ENCODE measurements at regions not wholly inside any gene's neighbourhood (a gene's known extent, or its start where the extent isn't known, plus 50 kb on each side); places are given as distances from the start of the nearest gene placed in this dataset.
A peak's percentile ranks its signal among the peaks of the same experiment; 100 is the strongest.
"Not testable (repeated sequence)": the region's sequence is repeated elsewhere in the genome, so short reads cannot be mapped to it uniquely, and the experiment has no call there.

- in situ Hi-C loops (cut with MboI; ENCODE audit: low pct_unique_long_range_greater_than_20kb, low sequenced_read_pairs), result no loop called here
These were observed 128.2 kb downstream of the GPX5 start for GRCh38 chr6:28653876-28654275.

GRCh38 chr6:28655164-28655563, 129.5 kb downstream of the GPX5 start:
- in situ Hi-C loops (cut with MboI; ENCODE audit: low pct_unique_long_range_greater_than_20kb, low sequenced_read_pairs), result no loop called here

More at GRCh38 chr6:28653876-28654275, 128.2 kb downstream of the GPX5 start:
- DNase-seq, result no peak

GRCh38 chr6:28656715-28657114, 131.0 kb downstream of the GPX5 start:
- peak; percentile 42 for DNase-seq
- in situ Hi-C loops (cut with MboI; ENCODE audit: low pct_unique_long_range_greater_than_20kb, low sequenced_read_pairs), result no loop called here

More at GRCh38 chr6:28655164-28655563, 129.5 kb downstream of the GPX5 start:
- DNase-seq, result no peak

GRCh38 chr6:28657381-28657768, 131.7 kb downstream of the GPX5 start:
- no peak for DNase-seq
- in situ Hi-C loops (cut with MboI; ENCODE audit: low pct_unique_long_range_greater_than_20kb, low sequenced_read_pairs), result no loop called here

- in situ Hi-C loops (cut with MboI; ENCODE audit: low pct_unique_long_range_greater_than_20kb, low sequenced_read_pairs), result no loop called here
- peak; percentile 87 for DNase-seq
These were observed 132.2 kb downstream of the GPX5 start for GRCh38 chr6:28657769-28658465.

GRCh38 chr6:28658475-28659249, 133.0 kb downstream of the GPX5 start:
- in situ Hi-C loops (cut with MboI; ENCODE audit: low pct_unique_long_range_greater_than_20kb, low sequenced_read_pairs), result no loop called here
- DNase-seq, result no peak

- in situ Hi-C loops (cut with MboI; ENCODE audit: low pct_unique_long_range_greater_than_20kb, low sequenced_read_pairs), result no loop called here
- DNase-seq, result no peak
These were observed 133.5 kb downstream of the GPX5 start for GRCh38 chr6:28659250-28659566.

- no peak for DNase-seq
- in situ Hi-C loops (cut with MboI; ENCODE audit: low pct_unique_long_range_greater_than_20kb, low sequenced_read_pairs), result no loop called here
These were observed 135.5 kb downstream of the GPX5 start for GRCh38 chr6:28661097-28661713.

- in situ Hi-C loops (cut with MboI; ENCODE audit: low pct_unique_long_range_greater_than_20kb, low sequenced_read_pairs), result no loop called here
- DNase-seq, result no peak
These were observed 139.3 kb downstream of the GPX5 start for GRCh38 chr6:28664870-28665396.

GRCh38 chr6:28673417-28673786, 147.7 kb downstream of the GPX5 start:
- no peak for DNase-seq
- in situ Hi-C loops (cut with MboI; ENCODE audit: low pct_unique_long_range_greater_than_20kb, low sequenced_read_pairs), result no loop called here

- DNase-seq, result peak; percentile 89
- in situ Hi-C loops (cut with MboI; ENCODE audit: low pct_unique_long_range_greater_than_20kb, low sequenced_read_pairs), result no loop called here
These were observed 148.3 kb downstream of the GPX5 start for GRCh38 chr6:28673787-28674671.

GRCh38 chr6:28675600-28675999, 149.9 kb downstream of the GPX5 start:
- no peak for DNase-seq
- in situ Hi-C loops (cut with MboI; ENCODE audit: low pct_unique_long_range_greater_than_20kb, low sequenced_read_pairs), result loop anchor here (25.0 kb wide), 1 partner anchor 312 kb away; no protein-coding TSS in a partner anchor

- no peak for DNase-seq
- in situ Hi-C loops (cut with MboI; ENCODE audit: low pct_unique_long_range_greater_than_20kb, low sequenced_read_pairs), result loop anchor here (25.0 kb wide), 1 partner anchor 305 kb away; no protein-coding TSS in a partner anchor
These were observed 156.9 kb downstream of the GPX5 start for GRCh38 chr6:28682542-28682941.

GRCh38 chr6:28682956-28683685, 157.4 kb downstream of the GPX5 start:
- DNase-seq, result not testable (repeated sequence)
- in situ Hi-C loops (cut with MboI; ENCODE audit: low pct_unique_long_range_greater_than_20kb, low sequenced_read_pairs), result loop anchor here (25.0 kb wide), 1 partner anchor 304 kb away; no protein-coding TSS in a partner anchor

GRCh38 chr6:28683945-28684538, 158.4 kb downstream of the GPX5 start:
- in situ Hi-C loops (cut with MboI; ENCODE audit: low pct_unique_long_range_greater_than_20kb, low sequenced_read_pairs), result loop anchor here (25.0 kb wide), 1 partner anchor 303 kb away; no protein-coding TSS in a partner anchor
- DNase-seq, result peak; percentile 72

GRCh38 chr6:28685960-28686359, 160.3 kb downstream of the GPX5 start:
- in situ Hi-C loops (cut with MboI; ENCODE audit: low pct_unique_long_range_greater_than_20kb, low sequenced_read_pairs), result loop anchor here (25.0 kb wide), 1 partner anchor 301 kb away; no protein-coding TSS in a partner anchor
- DNase-seq, result not testable (repeated sequence)

GRCh38 chr6:28686446-28687027, 160.9 kb downstream of the GPX5 start:
- peak; percentile 75 for DNase-seq
- in situ Hi-C loops (cut with MboI; ENCODE audit: low pct_unique_long_range_greater_than_20kb, low sequenced_read_pairs), result loop anchor here (25.0 kb wide), 1 partner anchor 301 kb away; no protein-coding TSS in a partner anchor

All from KBM-7 (cell line).